Uterus (tissue), 3 donors: ENCODE measurements at regions not wholly inside any gene's neighbourhood (a gene's known extent, or its start where the extent isn't known, plus 50 kb on each side); places are given as distances from the start of the nearest gene placed in this dataset.

Experiments used
- DNase-seq, 2 donors: peaks; one replicate each; pipeline ENCODE4 v3.0.0-alpha.2; 2019 to 2020
- H3K27ac ChIP-seq, 2 donors: fragments of 200-600 bp; sonication (generic); 1 replicate in 1 of 2; 2 replicates in 1 of 2; pipeline ENCODE4 v1.5.1; 2016 to 2018
- H3K27me3 ChIP-seq, 2 donors: fragments of 200-600 bp; sonication (generic); one replicate each; pipeline ENCODE4 v1.5.1; 2018 to 2019; ENCODE audit warnings: control low read depth in 1 of 2
- H3K36me3 ChIP-seq, 2 donors: fragments of 200-600 bp; sonication (generic); one replicate each; pipeline ENCODE4 v1.5.1; 2019; ENCODE audit warnings: control low read depth in 1 of 2
- H3K4me1 ChIP-seq, 2 donors: fragments of 200-600 bp; sonication (generic); one replicate each; pipeline ENCODE4 v1.5.1; 2018 to 2019; ENCODE audit warnings: control low read depth in 1 of 2
- H3K4me3 ChIP-seq, 2 donors: fragments of 200-600 bp; sonication (generic); 1 replicate in 1 of 2; 2 replicates in 1 of 2; pipeline ENCODE4 v1.5.1; 2018 to 2019; ENCODE audit warnings: mild to moderate bottlenecking in 1 of 2
- H3K9me3 ChIP-seq, 2 donors: fragments of 200-600 bp; sonication (generic); one replicate each; pipeline ENCODE4 v1.5.1; 2019; ENCODE audit warnings: control low read depth in 1 of 2
- POLR2A ChIP-seq, 2 donors: fragments of 450-650 bp; IDR thresholded peaks; one replicate each; pipeline ENCODE4 v1.6.1; 2016; ENCODE audit warnings: antibody characterized with exemption in 2 of 2, mild to moderate bottlenecking in 1 of 2, moderate library complexity in 1 of 2
- intact Hi-C: fragments of 100-400 bp; cut with DNase I; formaldehyde crosslinking; loops from one replicate; pipeline ENCODE4 v1.15.1; 2023; ENCODE audit warnings: low total_unique reads
- TF ChIP-seq, protein P1 (sequence below), 4 experiments: fragments of 200-600 bp in 2 of 4; fragments of 450-650 bp in 2 of 4; sonication (generic) in 2 of 4; IDR thresholded peaks; one replicate each; pipeline ENCODE4 v1.5.1; 2016 to 2019; ENCODE audit warnings: antibody characterized with exemption in 4 of 4, mild to moderate bottlenecking in 2 of 4, moderate library complexity in 1 of 4
- donor health status: DM: yes; HTN: yes; CAD: no.

DNA sequence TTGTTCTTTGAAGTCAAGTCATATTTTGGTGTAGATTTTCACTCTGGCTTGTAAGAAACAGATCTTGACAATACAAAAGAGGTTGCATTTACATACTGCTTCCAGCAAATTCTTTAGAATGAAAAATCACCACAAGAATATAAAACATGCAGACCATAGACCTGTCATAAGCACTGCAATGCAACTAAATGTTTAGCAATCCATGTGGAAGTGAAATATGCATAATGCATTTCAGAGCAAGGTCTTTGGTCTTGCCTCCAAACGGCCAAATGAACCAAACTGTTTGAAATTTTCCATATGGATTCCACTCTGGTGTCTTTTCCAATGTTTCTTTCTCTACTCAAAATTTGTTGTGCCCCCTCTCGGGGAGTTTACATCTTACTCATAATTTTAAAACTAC, 271.0 kb upstream of the CDH20 start:
- no peaks in the 10 kb centered on the region for H3K27me3 ChIP-seq
- H3K4me3 ChIP-seq: no peak overlapping the region
- no peak for DNase-seq
- H3K4me1 ChIP-seq: no peaks in the 10 kb centered on the region
- no peak for TF ChIP-seq POLR2A (IDR thresholded peaks at IDR 0.05)
- TF ChIP-seq, protein P1, sequence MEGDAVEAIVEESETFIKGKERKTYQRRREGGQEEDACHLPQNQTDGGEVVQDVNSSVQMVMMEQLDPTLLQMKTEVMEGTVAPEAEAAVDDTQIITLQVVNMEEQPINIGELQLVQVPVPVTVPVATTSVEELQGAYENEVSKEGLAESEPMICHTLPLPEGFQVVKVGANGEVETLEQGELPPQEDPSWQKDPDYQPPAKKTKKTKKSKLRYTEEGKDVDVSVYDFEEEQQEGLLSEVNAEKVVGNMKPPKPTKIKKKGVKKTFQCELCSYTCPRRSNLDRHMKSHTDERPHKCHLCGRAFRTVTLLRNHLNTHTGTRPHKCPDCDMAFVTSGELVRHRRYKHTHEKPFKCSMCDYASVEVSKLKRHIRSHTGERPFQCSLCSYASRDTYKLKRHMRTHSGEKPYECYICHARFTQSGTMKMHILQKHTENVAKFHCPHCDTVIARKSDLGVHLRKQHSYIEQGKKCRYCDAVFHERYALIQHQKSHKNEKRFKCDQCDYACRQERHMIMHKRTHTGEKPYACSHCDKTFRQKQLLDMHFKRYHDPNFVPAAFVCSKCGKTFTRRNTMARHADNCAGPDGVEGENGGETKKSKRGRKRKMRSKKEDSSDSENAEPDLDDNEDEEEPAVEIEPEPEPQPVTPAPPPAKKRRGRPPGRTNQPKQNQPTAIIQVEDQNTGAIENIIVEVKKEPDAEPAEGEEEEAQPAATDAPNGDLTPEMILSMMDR (IDR thresholded peaks at IDR 0.05): no peak
- H3K36me3 ChIP-seq: no peaks in the 10 kb centered on the region
- H3K27ac ChIP-seq: no peak overlapping the region
- intact Hi-C loops: no loop called here
- no peaks in the 10 kb centered on the region for H3K9me3 ChIP-seq

DNA sequence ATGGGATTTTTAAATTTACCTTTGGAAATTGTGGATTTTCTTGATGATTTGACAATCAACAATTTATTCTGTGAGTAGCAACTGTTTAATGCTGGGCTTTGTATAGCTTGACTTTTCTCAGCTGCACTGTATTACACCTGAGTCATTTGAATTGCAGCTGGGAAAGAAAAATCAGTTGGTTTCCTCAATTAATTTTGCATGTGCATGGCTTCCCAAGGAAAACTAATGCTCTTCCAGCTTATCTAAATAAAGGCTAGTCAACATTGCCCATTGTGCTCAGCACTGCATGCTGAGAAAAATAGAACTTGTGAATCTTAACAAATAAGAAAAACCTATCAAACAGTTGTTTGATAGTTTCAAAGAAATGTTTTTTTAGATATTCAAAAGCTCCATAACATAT, 268.3 kb upstream of the CDH20 start:
- Histone ChIP-seq H3K4me3 (no peak overlapping the region), H3K27ac (no peak overlapping the region), H3K9me3 (no peaks in the 10 kb centered on the region), H3K27me3 (no peaks in the 10 kb centered on the region), H3K4me1 (no peaks in the 10 kb centered on the region), H3K36me3 (no peaks in the 10 kb centered on the region)
- TF ChIP-seq, protein P1 (IDR thresholded peaks at IDR 0.05): no peak
- no peak for TF ChIP-seq POLR2A (IDR thresholded peaks at IDR 0.05)
- no peak for DNase-seq
- intact Hi-C loops: no loop called here

DNA sequence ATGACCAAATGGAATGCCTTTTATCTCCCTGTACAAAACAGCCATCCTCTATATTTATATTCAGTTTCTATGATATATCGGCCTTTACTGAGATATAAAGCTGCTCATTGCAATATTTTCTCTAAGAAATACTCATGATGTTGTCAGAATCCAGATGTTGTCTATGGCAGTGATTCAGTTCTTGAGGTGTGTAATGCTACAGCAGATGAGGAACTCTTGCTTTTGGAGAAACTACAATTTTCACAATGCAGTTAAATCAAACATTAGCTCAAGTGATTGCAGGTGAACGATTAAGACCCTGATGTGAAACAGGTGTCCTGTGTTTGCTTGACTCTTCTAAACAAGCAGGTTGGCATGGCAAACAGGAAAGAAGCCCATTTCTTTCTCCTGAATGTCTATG, 256.2 kb upstream of the CDH20 start:
- Histone ChIP-seq H3K27ac (no peak overlapping the region), H3K36me3 (no peaks in the 10 kb centered on the region), H3K4me3 (no peak overlapping the region), H3K9me3 (no peaks in the 10 kb centered on the region), H3K4me1 (no peaks in the 10 kb centered on the region), H3K27me3 (no peaks in the 10 kb centered on the region)
- no peak for TF ChIP-seq POLR2A (IDR thresholded peaks at IDR 0.05)
- TF ChIP-seq, protein P1 (IDR thresholded peaks at IDR 0.05): no peak
- DNase-seq: no peak
- intact Hi-C loops: no loop called here

DNA sequence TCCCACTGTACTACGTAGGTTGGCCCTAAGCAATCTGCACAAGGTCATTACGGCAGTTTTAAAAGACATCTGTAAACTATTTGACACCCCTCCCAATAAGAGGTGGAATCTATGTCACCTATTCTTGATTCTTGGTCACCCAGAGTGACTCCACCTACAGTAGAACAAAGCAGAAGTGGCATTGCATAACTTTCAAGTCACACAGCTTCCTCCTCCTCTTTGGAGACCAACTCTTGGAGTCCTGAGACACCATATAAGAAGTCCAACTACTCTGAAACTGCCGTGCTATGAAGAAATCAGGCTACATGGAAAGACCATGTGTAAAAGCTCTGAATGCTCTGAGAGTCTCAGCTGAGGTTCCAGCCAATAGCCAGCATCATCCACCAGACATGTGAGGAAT, 253.5 kb upstream of the CDH20 start:
- DNase-seq: no peak
- no peak for TF ChIP-seq POLR2A (IDR thresholded peaks at IDR 0.05)
- TF ChIP-seq, protein P1 (IDR thresholded peaks at IDR 0.05): no peak
- intact Hi-C loops: no loop called here

DNA sequence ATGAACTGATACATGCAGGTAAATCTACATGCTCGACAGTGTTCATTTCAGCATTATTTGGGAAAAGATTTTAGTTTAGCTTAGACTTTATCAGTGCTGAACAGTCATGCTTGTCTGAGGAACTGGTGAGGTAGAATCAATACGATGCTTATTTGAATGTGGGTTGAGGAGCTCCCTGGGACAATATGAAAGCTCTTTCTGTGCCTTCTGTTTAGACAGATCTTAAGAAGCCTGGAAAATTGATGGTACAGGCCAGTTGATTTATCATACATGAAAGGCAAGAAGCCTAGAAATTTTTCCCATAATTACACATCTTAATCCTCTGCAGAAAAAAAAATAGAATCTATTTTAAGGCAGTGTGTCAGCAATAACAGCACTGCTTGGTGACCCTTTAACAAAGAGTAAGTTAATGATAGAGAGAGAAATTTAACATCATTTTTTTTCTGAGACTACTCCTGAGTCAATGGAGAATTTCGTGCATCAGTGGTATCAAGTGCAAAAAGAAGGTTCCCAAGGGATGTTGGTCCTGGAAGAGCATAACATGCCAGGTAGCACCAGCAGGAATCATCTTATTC, 252.2 kb upstream of the CDH20 start:
- Histone ChIP-seq H3K27me3 (no peaks in the 10 kb centered on the region), H3K9me3 (no peaks in the 10 kb centered on the region), H3K4me3 (no peak overlapping the region), H3K4me1 (no peaks in the 10 kb centered on the region), H3K36me3 (no peaks in the 10 kb centered on the region), H3K27ac (no peak overlapping the region)
- TF ChIP-seq, protein P1 (IDR thresholded peaks at IDR 0.05): no peak
- no peak for TF ChIP-seq POLR2A (IDR thresholded peaks at IDR 0.05)
- intact Hi-C loops: no loop called here
- no peak for DNase-seq

More for the DNA sequence above, 253.5 kb upstream of the CDH20 start:
- H3K9me3 ChIP-seq: no peaks in the 10 kb centered on the region
- no peak overlapping the region for H3K4me3 ChIP-seq
- no peaks in the 10 kb centered on the region for H3K4me1 ChIP-seq
- H3K36me3 ChIP-seq: no peaks in the 10 kb centered on the region
- no peaks in the 10 kb centered on the region for H3K27me3 ChIP-seq
- H3K27ac ChIP-seq: no peak overlapping the region
